ENCODE measurements at regions not wholly inside any gene's neighbourhood (a gene's known extent, or its start where the extent isn't known, plus 50 kb on each side); places are given as distances from the start of the nearest gene placed in this dataset.
A peak's percentile ranks its signal among the peaks of the same experiment; 100 is the strongest.

- Mint-ChIP-seq H3K4me1 (no peaks in the 10 kb centered on the region), H3K27ac (no peak overlapping the region), H3K27me3 (no peaks in the 10 kb centered on the region), H3K9me3 (no peaks in the 10 kb centered on the region), H3K4me3 (no peak overlapping the region)
- DNase-seq = peak in 1 of 2 donors; percentile 6
- no peak for ATAC-seq
Measured at GRCh38 chrX:118878977-118879376, 55.4 kb downstream of the ZCCHC12 start.

GRCh38 chrX:118879586-118879985 lies 56.0 kb downstream of the ZCCHC12 start:
- Mint-ChIP-seq H3K27ac (no peak overlapping the region), H3K27me3 (no peaks in the 10 kb centered on the region), H3K4me1 (no peaks in the 10 kb centered on the region), H3K9me3 (no peaks in the 10 kb centered on the region), H3K4me3 (no peak overlapping the region)
- ATAC-seq (no peak), DNase-seq (no peak)

GRCh38 chrX:118883994-118884393 lies 60.4 kb downstream of the ZCCHC12 start:
- DNase-seq (no peak), ATAC-seq (no peak)
- peaks cover 14% of the 10 kb centered on the region for H3K27me3 Mint-ChIP-seq
- no peak overlapping the region for H3K27ac Mint-ChIP-seq
- no peaks in the 10 kb centered on the region for H3K4me1 Mint-ChIP-seq
- no peak overlapping the region for H3K4me3 Mint-ChIP-seq
- H3K9me3 Mint-ChIP-seq = no peaks in the 10 kb centered on the region

- no peaks in the 10 kb centered on the region for H3K4me1 Mint-ChIP-seq
- H3K27me3 Mint-ChIP-seq = peaks cover 14% of the 10 kb centered on the region
- ATAC-seq (no peak), DNase-seq (no peak)
- H3K27ac Mint-ChIP-seq = no peak overlapping the region
- no peaks in the 10 kb centered on the region for H3K9me3 Mint-ChIP-seq
- no peak overlapping the region for H3K4me3 Mint-ChIP-seq
Measured at GRCh38 chrX:118884552-118885138, 61.0 kb downstream of the ZCCHC12 start.

- ATAC-seq (no peak), DNase-seq (no peak)
- Mint-ChIP-seq H3K27me3 (no peaks in the 10 kb centered on the region), H3K9me3 (no peaks in the 10 kb centered on the region), H3K4me3 (no peak overlapping the region), H3K27ac (no peak overlapping the region), H3K4me1 (no peaks in the 10 kb centered on the region)
Measured at GRCh38 chrX:118893923-118894322, 70.3 kb downstream of the ZCCHC12 start.

GRCh38 chrX:118901991-118902390 lies 72.4 kb upstream of the LONRF3 start:
- H3K9me3 Mint-ChIP-seq = no peaks in the 10 kb centered on the region
- H3K27me3 Mint-ChIP-seq = no peaks in the 10 kb centered on the region

GRCh38 chrX:118904218-118904617 lies 70.2 kb upstream of the LONRF3 start:
- Mint-ChIP-seq H3K9me3 (no peaks in the 10 kb centered on the region), H3K27ac (no peak overlapping the region), H3K4me3 (no peak overlapping the region), H3K4me1 (no peaks in the 10 kb centered on the region), H3K27me3 (no peaks in the 10 kb centered on the region)
- DNase-seq (no peak), ATAC-seq (no peak)

More at GRCh38 chrX:118901991-118902390, 72.4 kb upstream of the LONRF3 start:
- Mint-ChIP-seq H3K27ac (no peak overlapping the region), H3K4me3 (no peak overlapping the region), H3K4me1 (no peaks in the 10 kb centered on the region)
- DNase-seq = no peak
- no peak for ATAC-seq

GRCh38 chrX:118904664-118905063 lies 69.8 kb upstream of the LONRF3 start:
- H3K4me3 Mint-ChIP-seq = no peak overlapping the region
- H3K9me3 Mint-ChIP-seq = no peaks in the 10 kb centered on the region
- DNase-seq (no peak), ATAC-seq (no peak)
- no peaks in the 10 kb centered on the region for H3K27me3 Mint-ChIP-seq
- H3K27ac Mint-ChIP-seq = no peak overlapping the region
- H3K4me1 Mint-ChIP-seq = no peaks in the 10 kb centered on the region

Measured in stimulated activated naive CD8-positive, alpha-beta T cell treated with anti-CD3 and anti-CD28 coated beads, Interleukin-15, amount 100 ng/mL, for 72 hours (primary cell).